ENCODE measurements at regions not wholly inside any gene's neighbourhood (a gene's known extent, or its start where the extent isn't known, plus 50 kb on each side); places are given as distances from the start of the nearest gene placed in this dataset.

DNA sequence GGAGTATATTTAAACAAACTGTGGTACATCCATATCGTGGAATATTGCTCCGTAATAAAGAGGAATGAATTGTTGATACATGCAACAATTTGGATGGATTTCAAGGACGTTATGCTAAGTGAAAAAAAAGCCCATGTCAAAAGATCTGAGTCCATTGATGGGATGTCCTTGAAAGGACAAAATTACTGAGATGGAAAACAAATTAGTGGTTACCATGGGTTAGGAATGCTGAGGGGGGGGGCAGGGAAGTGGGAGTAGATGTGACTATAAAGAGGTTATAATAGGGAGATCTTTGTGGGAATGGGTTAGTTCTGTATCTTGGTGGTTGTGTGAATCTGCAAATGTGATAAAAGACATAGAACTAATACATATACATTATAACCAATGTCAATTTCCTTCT, 409.3 kb downstream of the SRGAP2C start:
- TF ChIP-seq CTCF (IDR thresholded peaks at IDR 0.05) (no peak), POLR2A (IDR thresholded peaks at IDR 0.05) (no peak)
